ENCODE measurements at regions not wholly inside any gene's neighbourhood (a gene's known extent, or its start where the extent isn't known, plus 50 kb on each side); places are given as distances from the start of the nearest gene placed in this dataset.
A peak's percentile ranks its signal among the peaks of the same experiment; 100 is the strongest.

- H3K9me3 ChIP-seq = no peaks in the 10 kb centered on the region
- H3K4me1 ChIP-seq = no peaks in the 10 kb centered on the region
- DNase-seq (ENCODE audit: extremely low spot score) = peak; percentile 86
- no peaks in the 10 kb centered on the region for H3K27me3 ChIP-seq
- TF ChIP-seq POLR2AphosphoS5 (IDR thresholded peaks at IDR 0.05) (no peak), POLR2A (IDR thresholded peaks at IDR 0.05; ENCODE audit: low read depth) (no peak), CTCF (IDR thresholded peaks at IDR 0.05) (no peak), EP300 (IDR thresholded peaks at IDR 0.05) (no peak)
- intact Hi-C loops (cut with DNase I) = no loop called here
- no peak overlapping the region for H3K4me3 ChIP-seq
- H3K36me3 ChIP-seq = no peaks in the 10 kb centered on the region
- 73% methylated on average over 1 of the region's 1 CpG for WGBS
- no peak overlapping the region for H3K27ac ChIP-seq (replicated peaks in 1 of 4)
These were observed 912.2 kb downstream of the GRID1 start for GRCh38 chr10:85454386-85454785.

GRCh38 chr10:85457191-85457590 is 909.4 kb downstream of the GRID1 start:
- Histone ChIP-seq H3K27ac (replicated peaks in 1 of 4) (no peak overlapping the region), H3K27me3 (no peaks in the 10 kb centered on the region), H3K9me3 (no peaks in the 10 kb centered on the region), H3K4me3 (no peak overlapping the region), H3K4me1 (no peaks in the 10 kb centered on the region), H3K36me3 (no peaks in the 10 kb centered on the region)
- no peak for TF ChIP-seq CTCF (IDR thresholded peaks at IDR 0.05)
- TF ChIP-seq POLR2A (IDR thresholded peaks at IDR 0.05; ENCODE audit: low read depth) = no peak
- TF ChIP-seq EP300 (IDR thresholded peaks at IDR 0.05) = no peak
- no peak for TF ChIP-seq POLR2AphosphoS5 (IDR thresholded peaks at IDR 0.05)
- no peak for DNase-seq (ENCODE audit: extremely low spot score)
- intact Hi-C loops (cut with DNase I) = no loop called here
- 17% methylated on average over 2 of the region's 2 CpGs for WGBS

GRCh38 chr10:85458324-85458723 is 908.3 kb downstream of the GRID1 start:
- no peaks in the 10 kb centered on the region for H3K9me3 ChIP-seq
- no peaks in the 10 kb centered on the region for H3K4me1 ChIP-seq
- no peak overlapping the region for H3K27ac ChIP-seq (replicated peaks in 1 of 4)
- 51% methylated on average over 3 of the region's 3 CpGs for WGBS
- H3K27me3 ChIP-seq = no peaks in the 10 kb centered on the region
- TF ChIP-seq EP300 (IDR thresholded peaks at IDR 0.05) (no peak), POLR2A (IDR thresholded peaks at IDR 0.05; ENCODE audit: low read depth) (no peak), POLR2AphosphoS5 (IDR thresholded peaks at IDR 0.05) (no peak), CTCF (IDR thresholded peaks at IDR 0.05) (no peak)
- H3K36me3 ChIP-seq = no peaks in the 10 kb centered on the region
- intact Hi-C loops (cut with DNase I) = no loop called here
- DNase-seq (ENCODE audit: extremely low spot score) = no peak
- no peak overlapping the region for H3K4me3 ChIP-seq

- Histone ChIP-seq H3K4me3 (no peak overlapping the region), H3K27ac (replicated peaks in 1 of 4) (no peak overlapping the region), H3K9me3 (no peaks in the 10 kb centered on the region), H3K36me3 (no peaks in the 10 kb centered on the region), H3K27me3 (no peaks in the 10 kb centered on the region), H3K4me1 (no peaks in the 10 kb centered on the region)
- DNase-seq (ENCODE audit: extremely low spot score) = no peak
- intact Hi-C loops (cut with DNase I) = no loop called here
- 89% methylated on average over 10 of the region's 10 CpGs for WGBS
- no peak for TF ChIP-seq POLR2AphosphoS5 (IDR thresholded peaks at IDR 0.05)
These were observed 906.7 kb downstream of the GRID1 start for GRCh38 chr10:85459906-85460305.

GRCh38 chr10:85464336-85464735 is 902.3 kb downstream of the GRID1 start:
- no peak for DNase-seq (ENCODE audit: extremely low spot score)
- no peak overlapping the region for H3K27ac ChIP-seq (replicated peaks in 1 of 4)
- no peaks in the 10 kb centered on the region for H3K4me1 ChIP-seq
- H3K4me3 ChIP-seq = no peak overlapping the region
- no peaks in the 10 kb centered on the region for H3K9me3 ChIP-seq
- no peaks in the 10 kb centered on the region for H3K36me3 ChIP-seq
- TF ChIP-seq CTCF (IDR thresholded peaks at IDR 0.05) (no peak), EP300 (IDR thresholded peaks at IDR 0.05) (no peak), POLR2AphosphoS5 (IDR thresholded peaks at IDR 0.05) (no peak), POLR2A (IDR thresholded peaks at IDR 0.05; ENCODE audit: low read depth) (no peak)
- intact Hi-C loops (cut with DNase I) = no loop called here
- 80% methylated on average over 2 of the region's 2 CpGs for WGBS
- no peaks in the 10 kb centered on the region for H3K27me3 ChIP-seq
